DOHH2 (cell line): ENCODE measurements at regions not wholly inside any gene's neighbourhood (a gene's known extent, or its start where the extent isn't known, plus 50 kb on each side); places are given as distances from the start of the nearest gene placed in this dataset.

Experiments used
- H3F3A ChIP-seq: fragments of 200-600 bp; sonication (generic), shearing (Covaris generic); 2 replicates; pipeline ENCODE4 v1.6.0; 2016; ENCODE audit warnings: antibody characterized with exemption, mild to moderate bottlenecking; ENCODE audit not compliant: control insufficient read depth, insufficient read depth
- H3K27ac ChIP-seq: fragments of 200-600 bp; sonication (generic); 2 replicates; pipeline ENCODE4 v1.5.1; 2014; ENCODE audit warnings: low read depth, mild to moderate bottlenecking, low read length, moderate library complexity
- H3K27me3 ChIP-seq: fragments of 200-600 bp; sonication (generic); 2 replicates; pipeline ENCODE4 v1.6.1; 2014; ENCODE audit warnings: mild to moderate bottlenecking, low read length, mixed read lengths; ENCODE audit not compliant: control insufficient read depth
- H3K36me3 ChIP-seq: fragments of 200-600 bp; sonication (generic); 2 replicates; pipeline ENCODE4 v1.6.1; 2014; ENCODE audit warnings: mild to moderate bottlenecking, low read length, moderate library complexity, mixed read lengths; ENCODE audit not compliant: control insufficient read depth
- H3K4me1 ChIP-seq: fragments of 200-600 bp; sonication (generic); 2 replicates; pipeline ENCODE4 v1.6.1; 2014; ENCODE audit warnings: mild to moderate bottlenecking, low read length, mixed read lengths; ENCODE audit not compliant: control insufficient read depth
- H3K4me2 ChIP-seq: fragments of 200-600 bp; sonication (generic); 2 replicates; pipeline ENCODE4 v1.6.0; 2014; ENCODE audit warnings: mild to moderate bottlenecking, low read length, moderate library complexity
- H3K4me3 ChIP-seq: fragments of 200-600 bp; sonication (generic); 2 replicates; pipeline ENCODE4 v1.5.1; 2014; ENCODE audit warnings: mild to moderate bottlenecking, low read length, mixed read lengths
- H3K79me2 ChIP-seq: fragments of 200-600 bp; sonication (generic); 2 replicates; pipeline ENCODE4 v1.6.1; 2014; ENCODE audit warnings: mild to moderate bottlenecking, low read length, mixed read lengths; ENCODE audit not compliant: control insufficient read depth
- H3K9me2 ChIP-seq: fragments of 200-600 bp; sonication (generic); replicated peaks from 2 replicates; pipeline ENCODE4 v1.6.1; 2014; ENCODE audit warnings: mild to moderate bottlenecking, low read length, mixed read lengths; ENCODE audit not compliant: control insufficient read depth
- H3K9me3 ChIP-seq: fragments of 200-600 bp; sonication (generic); 2 replicates; pipeline ENCODE4 v1.6.1; 2014; ENCODE audit warnings: antibody characterized with exemption, low read length, mixed read lengths; ENCODE audit not compliant: control insufficient read depth, insufficient read depth
- H4K20me1 ChIP-seq: fragments of 200-600 bp; sonication (generic); 2 replicates; pipeline ENCODE4 v1.6.0; 2014; ENCODE audit warnings: low read depth, mild to moderate bottlenecking, antibody characterized with exemption, low read length, moderate library complexity; ENCODE audit not compliant: control insufficient read depth, insufficient read depth
- EZH2phosphoT487 ChIP-seq: fragments of 200-600 bp; sonication (generic); IDR thresholded peaks from 2 replicates; pipeline ENCODE4 v1.6.1; 2017; ENCODE audit warnings: borderline replicate concordance, mild to moderate bottlenecking, antibody characterized with exemption, low read length, moderate library complexity, mixed read lengths
- TF ChIP-seq, protein P1 (sequence below): fragments of 200-600 bp; sonication (generic); IDR thresholded peaks from one replicate; pipeline ENCODE4 v1.5.1; 2014; ENCODE audit warnings: antibody characterized with exemption, mild to moderate bottlenecking, low read depth, low read length; ENCODE audit not compliant: poor library complexity, severe bottlenecking

DNA sequence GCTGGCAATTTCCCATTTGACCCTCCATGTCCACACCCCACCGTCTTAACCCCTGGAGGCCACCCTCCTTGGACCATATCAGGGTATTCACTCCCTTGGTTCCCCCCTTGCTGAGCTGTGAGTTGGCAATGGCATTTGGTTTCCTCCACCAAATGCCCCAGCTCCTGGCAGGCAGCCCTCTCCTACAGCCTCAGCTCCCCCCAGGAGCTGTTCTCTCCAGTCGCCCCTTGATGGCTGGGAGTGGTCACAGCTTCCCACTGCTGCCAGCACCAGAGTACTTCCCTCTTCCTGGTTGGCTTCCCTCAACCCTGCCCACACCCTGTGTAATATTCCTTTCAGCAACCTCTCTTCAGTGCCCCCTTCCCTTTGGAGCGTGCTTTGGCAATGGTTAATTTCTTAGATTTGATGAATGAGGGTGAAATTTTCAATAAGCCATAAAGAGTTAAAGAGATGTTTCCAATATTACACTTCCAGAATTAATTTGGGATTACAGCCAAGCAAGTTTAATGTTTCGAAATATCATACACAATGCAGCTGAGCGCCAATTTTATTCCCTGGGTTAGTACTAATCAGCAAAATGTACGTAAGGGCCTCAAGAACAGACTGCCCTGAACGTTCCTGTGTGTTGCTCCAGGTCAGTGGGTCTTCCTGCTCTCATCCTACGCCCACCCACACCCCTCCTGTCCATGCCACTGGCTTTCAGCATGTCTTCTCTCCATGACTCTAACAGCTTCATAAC lies 207.1 kb upstream of the NFE2L3 start:
- H3K4me1 ChIP-seq = peaks cover 25% of the 10 kb centered on the region
- H3K36me3 ChIP-seq = no peaks in the 10 kb centered on the region
- H4K20me1 ChIP-seq = no peaks in the 10 kb centered on the region
- peaks cover 23% of the 10 kb centered on the region for H3K27me3 ChIP-seq
- no peak overlapping the region for H3K4me3 ChIP-seq
- TF ChIP-seq EZH2phosphoT487 = no peak
- TF ChIP-seq, protein P1, sequence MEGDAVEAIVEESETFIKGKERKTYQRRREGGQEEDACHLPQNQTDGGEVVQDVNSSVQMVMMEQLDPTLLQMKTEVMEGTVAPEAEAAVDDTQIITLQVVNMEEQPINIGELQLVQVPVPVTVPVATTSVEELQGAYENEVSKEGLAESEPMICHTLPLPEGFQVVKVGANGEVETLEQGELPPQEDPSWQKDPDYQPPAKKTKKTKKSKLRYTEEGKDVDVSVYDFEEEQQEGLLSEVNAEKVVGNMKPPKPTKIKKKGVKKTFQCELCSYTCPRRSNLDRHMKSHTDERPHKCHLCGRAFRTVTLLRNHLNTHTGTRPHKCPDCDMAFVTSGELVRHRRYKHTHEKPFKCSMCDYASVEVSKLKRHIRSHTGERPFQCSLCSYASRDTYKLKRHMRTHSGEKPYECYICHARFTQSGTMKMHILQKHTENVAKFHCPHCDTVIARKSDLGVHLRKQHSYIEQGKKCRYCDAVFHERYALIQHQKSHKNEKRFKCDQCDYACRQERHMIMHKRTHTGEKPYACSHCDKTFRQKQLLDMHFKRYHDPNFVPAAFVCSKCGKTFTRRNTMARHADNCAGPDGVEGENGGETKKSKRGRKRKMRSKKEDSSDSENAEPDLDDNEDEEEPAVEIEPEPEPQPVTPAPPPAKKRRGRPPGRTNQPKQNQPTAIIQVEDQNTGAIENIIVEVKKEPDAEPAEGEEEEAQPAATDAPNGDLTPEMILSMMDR = no peak
- no peak overlapping the region for H3K27ac ChIP-seq
- peaks cover 7% of the 10 kb centered on the region; the same call in 1 of the 2 replicates for H3K9me3 ChIP-seq
- no peaks in the 10 kb centered on the region for H3F3A ChIP-seq
- no peaks in the 10 kb centered on the region for H3K9me2 ChIP-seq
- H3K4me2 ChIP-seq = no peak overlapping the region
- H3K79me2 ChIP-seq = no peaks in the 10 kb centered on the region

DNA sequence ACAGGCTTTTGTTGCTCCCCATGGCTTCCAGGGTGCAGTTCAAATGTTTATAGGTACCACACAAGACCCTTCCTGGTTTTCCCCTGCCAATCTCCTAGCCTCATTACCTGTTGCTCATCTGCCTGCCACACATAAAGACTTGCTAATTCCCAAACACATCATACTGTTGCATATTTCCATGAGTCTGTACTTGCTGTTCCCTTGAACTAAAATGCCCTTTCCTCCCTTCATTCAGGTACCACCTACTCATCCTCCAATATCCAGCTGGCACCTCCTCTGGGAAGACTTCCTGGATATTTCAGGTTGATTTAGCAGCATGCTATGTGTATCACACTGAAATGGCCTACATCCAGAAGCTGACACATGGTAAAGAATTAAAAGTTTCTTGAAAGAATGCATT lies 206.4 kb upstream of the NFE2L3 start:
- Histone ChIP-seq H3K36me3 (no peaks in the 10 kb centered on the region), H3K4me1 (peaks cover 32% of the 10 kb centered on the region), H3K79me2 (no peaks in the 10 kb centered on the region; the same call in 1 of the 2 replicates), H3K4me2 (no peak overlapping the region), H3K27ac (no peak overlapping the region), H3F3A (no peaks in the 10 kb centered on the region), H3K27me3 (peaks cover 20% of the 10 kb centered on the region), H4K20me1 (no peaks in the 10 kb centered on the region), H3K9me2 (no peaks in the 10 kb centered on the region), H3K4me3 (no peak overlapping the region), H3K9me3 (peaks cover 7% of the 10 kb centered on the region; the same call in 1 of the 2 replicates)
- TF ChIP-seq EZH2phosphoT487 = no peak
- TF ChIP-seq, protein P1 = no peak

DNA sequence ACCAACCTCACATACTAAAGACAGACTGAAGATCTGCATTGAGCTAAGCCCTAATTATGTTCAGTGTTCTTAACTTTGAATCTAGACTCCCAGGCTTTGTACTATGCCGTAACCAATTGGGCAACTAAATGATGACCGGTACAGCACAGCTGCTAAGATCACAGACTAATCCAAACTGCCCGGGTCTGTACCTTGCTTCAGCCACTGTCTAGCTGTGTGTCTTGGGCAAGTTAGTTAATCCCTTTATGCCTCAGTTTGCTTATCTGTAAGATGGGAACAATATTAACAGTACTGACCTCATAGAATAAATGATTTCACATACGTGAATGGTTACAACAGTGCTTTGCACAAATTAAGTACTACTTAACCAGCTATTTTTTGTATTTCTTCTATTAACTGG lies 205.8 kb upstream of the NFE2L3 start:
- Histone ChIP-seq H3K4me2 (no peak overlapping the region), H3K4me3 (no peak overlapping the region), H3K27me3 (peaks cover 15% of the 10 kb centered on the region), H3K36me3 (no peaks in the 10 kb centered on the region), H3K27ac (no peak overlapping the region), H3K4me1 (peaks cover 32% of the 10 kb centered on the region), H3F3A (no peaks in the 10 kb centered on the region), H3K79me2 (no peaks in the 10 kb centered on the region; the same call in 1 of the 2 replicates), H3K9me3 (peaks cover 7% of the 10 kb centered on the region; the same call in 1 of the 2 replicates), H4K20me1 (no peaks in the 10 kb centered on the region), H3K9me2 (no peaks in the 10 kb centered on the region)
- TF ChIP-seq, protein P1 = no peak
- TF ChIP-seq EZH2phosphoT487 = no peak
